GM21825 (cell line): ENCODE measurements at regions not wholly inside any gene's neighbourhood (a gene's known extent, or its start where the extent isn't known, plus 50 kb on each side); places are given as distances from the start of the nearest gene placed in this dataset.

Source experiments
- ATAC-seq: cut with Tn5 transposase; IDR thresholded peaks from one replicate; pipeline ENCODE4 v1.9.1; 2021; ENCODE audit warnings: mild to moderate bottlenecking, moderate library complexity; ENCODE audit not compliant: unreplicated experiment

DNA sequence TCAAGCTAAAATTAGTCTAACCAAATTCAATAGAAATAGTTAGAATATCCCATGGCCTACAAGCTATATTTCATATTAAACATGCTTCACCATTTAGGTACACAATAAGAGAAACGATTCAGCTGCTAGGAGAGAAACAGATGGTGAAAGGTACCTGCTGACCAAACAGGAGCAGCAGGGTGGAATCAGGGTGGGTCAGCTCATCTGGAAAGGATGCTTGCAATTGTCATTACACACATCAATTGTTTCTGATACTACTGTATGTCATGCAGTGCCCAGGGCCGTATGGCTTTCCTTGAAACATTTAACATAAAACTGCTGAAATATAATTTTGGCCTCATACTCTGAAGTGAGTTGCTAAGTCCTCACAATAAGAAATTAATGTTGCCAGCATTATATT lies 776.0 kb downstream of the DACH1 start:
- no peak for ATAC-seq

DNA sequence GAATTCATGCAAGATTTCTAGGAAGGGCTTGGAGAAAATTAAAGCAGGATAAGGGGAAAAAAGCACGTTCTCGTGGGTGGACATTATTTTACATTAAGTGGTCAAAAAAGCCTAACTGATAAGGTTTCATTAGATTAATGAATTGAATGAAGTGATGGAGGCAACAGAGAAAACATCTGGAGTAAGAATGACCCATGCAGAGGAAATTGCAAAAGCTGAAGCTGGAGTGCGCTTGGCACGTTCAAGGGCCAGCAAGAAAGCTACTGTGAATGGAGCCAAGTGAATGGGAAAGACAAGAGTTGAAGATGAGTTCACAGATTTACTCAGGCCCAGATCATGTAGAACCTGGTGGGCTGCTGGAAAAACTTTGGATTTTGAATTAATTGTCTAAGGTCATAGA lies 777.9 kb downstream of the DACH1 start:
- ATAC-seq = no peak

- no peak for ATAC-seq
These were observed 779.6 kb downstream of the DACH1 start for GRCh38 chr13:71087432-71087831.

DNA sequence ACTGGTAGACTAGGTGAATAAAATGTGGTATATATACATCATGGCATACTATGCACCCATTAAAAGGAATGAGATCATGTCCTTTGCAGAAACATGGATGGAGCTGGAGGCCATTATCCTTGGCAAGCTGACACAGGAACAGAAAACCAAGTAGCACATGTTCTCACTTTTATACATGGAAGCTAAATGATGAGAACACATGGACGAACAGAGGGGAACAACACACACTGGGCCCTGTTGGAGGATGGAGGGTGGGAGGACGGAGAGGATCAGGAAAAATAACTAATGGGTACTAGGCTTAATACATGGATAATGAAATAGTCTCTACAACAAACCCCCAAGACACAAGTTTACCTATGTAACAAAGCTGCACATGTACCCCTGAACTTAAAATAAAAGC lies 780.0 kb downstream of the DACH1 start:
- ATAC-seq = no peak

- no peak for ATAC-seq
These were observed 784.4 kb downstream of the DACH1 start for GRCh38 chr13:71082631-71083030.

DNA sequence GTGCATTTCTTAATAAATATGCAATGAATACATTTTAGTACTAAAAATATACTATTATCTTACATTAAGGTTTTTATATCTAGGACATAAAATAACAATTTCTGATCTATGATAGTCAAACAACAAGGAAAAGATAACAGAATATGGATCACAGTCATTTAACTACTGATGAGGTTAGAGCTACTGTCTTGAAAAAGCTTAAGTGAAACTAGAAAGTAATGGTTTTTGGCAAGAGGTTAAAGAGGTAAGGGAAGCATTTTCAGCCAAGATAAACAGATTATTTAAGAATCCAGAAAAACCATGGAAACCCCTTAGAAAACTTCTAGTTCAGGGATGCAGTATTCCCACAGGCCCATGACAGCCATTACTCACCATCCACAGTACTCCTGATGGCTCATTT lies 787.4 kb downstream of the DACH1 start:
- ATAC-seq = no peak

- no peak for ATAC-seq
These were observed 799.0 kb downstream of the DACH1 start for GRCh38 chr13:71068041-71068440.

DNA sequence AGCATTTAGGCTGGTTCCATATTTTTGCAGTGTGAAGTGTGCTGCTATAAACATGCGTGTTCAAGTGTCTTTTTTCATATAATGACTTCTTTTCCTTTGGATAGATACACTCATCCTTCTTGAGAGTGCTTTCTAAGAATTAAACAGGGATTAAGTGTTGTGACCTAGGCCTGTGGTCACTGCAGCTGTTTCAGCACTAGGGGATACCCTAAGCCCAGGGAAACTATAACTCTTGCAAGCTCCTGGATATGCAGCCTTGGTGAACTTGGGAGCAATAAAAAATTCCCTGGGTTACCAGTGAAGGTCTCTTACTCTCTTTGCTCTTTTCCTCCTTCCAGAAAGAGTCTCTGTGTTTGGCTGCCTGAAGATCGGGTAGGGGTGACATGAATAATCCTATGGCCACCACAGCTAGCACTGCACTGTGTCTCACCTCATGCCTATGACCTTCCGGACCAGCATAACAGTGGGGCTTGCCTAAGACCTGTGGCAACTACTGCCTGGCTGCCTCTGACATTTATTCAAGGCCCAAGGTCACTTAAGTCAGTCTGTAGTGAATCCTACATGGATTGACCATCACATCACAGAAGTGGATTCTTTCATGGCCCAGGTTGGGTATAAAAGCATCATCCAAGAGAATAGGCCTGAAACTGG lies 799.7 kb downstream of the DACH1 start:
- no peak for ATAC-seq

DNA sequence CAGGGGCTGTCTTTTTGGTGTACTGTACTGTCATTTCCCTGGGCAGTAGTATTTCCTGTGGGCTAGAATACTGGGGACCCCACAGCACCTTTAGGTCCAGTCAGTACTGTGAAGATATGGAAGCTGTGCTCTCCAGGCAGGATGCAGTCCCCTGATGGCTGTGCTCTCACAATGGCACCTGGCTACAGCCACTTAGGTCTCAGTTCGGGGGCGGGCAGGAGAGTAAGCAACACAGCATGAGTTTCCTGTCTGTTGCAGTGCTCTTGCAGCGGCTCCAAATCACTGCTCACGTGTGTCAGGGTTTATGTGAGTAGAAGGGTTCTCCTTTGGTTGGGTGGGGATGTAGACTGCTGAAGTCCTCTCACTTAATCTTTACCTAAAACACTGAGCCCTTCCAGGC lies 810.4 kb downstream of the DACH1 start:
- no peak for ATAC-seq

GRCh38 chr13:71055644-71056043 lies 811.4 kb downstream of the DACH1 start:
- ATAC-seq = no peak

- ATAC-seq = no peak
These were observed 812.0 kb downstream of the DACH1 start for GRCh38 chr13:71055047-71055446.

DNA sequence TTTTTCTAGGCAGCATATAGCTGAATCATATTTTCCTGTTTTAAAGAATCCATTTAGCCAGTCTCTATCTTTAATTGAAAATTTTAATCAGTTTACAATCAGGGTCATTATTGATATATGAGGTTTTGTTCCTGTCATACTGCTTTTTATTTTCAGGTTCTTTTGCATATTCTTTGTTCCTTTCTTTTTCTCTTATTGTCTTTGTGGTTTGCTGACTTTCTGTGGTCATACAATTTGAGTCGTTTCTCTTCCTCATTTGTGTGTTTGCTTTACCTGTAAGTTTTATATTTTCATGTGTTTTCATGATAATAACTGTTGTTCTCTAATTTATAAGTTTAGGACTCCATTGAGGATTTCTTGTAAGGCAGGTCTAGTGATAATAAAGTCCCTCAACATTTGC lies 812.6 kb downstream of the DACH1 start:
- ATAC-seq = peak; percentile 78

DNA sequence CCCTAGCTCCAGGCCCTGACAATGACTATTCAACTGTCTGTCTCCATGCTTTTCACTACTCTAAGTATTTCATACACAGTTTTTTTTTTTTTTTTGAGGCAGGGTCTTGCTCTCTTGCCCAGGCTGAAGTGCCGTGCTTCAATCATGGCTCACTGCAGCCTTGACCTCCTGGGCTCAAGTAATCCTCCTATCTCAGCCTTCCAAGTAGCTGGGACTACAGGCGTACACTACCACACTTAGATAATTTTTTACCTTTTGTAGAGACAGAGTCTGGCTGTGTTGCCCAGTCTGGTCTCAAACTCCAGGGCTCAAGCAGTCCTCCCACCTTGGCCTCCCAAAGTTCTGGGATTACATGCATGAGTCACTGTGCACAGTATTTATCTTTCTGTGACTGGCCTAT lies 815.4 kb downstream of the DACH1 start:
- ATAC-seq = no peak

DNA sequence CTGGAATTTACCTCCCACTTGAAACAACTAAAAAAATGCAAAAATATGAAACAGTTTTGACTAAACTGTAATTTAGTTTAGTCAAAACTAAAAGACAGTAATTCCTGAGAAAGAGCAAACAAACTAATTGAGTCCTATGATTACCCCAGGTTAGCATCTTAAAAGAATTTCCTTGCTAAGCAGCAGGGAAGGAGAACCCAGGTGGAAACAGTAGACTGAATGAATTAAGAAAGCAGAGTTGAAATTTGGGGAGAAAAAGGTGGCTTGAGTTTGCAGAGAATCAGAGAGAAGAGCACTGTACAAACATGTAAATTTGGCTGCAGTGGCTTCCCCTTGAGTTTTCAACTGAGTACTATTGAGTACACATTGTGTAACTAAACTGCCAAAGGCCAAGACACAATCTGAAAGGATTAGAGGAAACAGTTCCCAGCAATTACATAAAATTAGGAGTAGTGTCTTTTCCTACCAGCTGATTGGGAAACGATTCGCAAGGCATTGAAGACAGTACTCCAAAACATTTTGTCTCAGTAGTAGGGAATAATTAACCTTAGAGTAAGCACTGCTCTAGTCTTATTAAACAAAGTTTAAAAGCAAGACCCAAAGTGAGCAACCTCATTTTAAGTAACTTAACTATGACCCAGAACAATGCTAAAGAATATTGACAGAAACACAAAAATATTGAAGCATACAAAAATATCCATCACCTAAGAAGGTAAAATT lies 820.5 kb downstream of the DACH1 start:
- no peak for ATAC-seq

DNA sequence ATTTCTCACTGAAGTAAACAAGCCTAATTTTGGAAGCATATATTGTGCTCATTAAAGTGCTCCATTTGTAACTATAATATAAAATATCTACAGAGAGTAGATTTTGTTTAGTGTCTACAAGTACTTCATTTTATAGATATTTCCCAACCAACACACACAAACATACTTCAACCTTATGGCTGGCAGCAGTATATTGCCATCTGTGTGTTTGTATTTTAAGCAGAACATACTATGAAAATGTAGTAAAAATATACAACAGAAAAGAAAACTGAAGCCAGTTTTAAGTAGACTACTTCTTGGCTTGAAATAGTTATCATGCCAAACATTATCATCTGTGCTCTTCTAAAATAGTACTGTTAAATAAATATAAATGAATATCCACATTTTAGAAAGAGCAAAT lies 821.9 kb downstream of the DACH1 start:
- no peak for ATAC-seq

DNA sequence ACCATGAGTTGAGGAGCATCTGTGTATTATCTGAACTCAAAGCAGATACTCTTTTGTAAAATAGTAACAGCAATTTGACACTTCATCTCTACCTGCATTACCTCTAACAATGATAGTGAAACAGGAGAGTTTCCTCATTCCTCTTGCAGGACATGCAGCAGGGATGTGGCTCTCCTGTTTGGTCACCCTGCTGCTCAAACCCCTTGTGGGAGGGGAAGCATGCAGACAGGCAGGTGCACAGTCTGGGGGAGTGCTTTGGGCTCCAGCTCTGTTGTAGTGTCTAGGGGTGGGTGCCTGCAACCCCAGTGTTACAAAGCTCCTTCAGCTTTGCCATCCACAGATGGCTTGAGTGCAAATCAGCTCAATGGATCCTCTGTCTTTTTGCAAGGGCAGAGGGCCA lies 827.6 kb downstream of the DACH1 start:
- ATAC-seq = no peak

DNA sequence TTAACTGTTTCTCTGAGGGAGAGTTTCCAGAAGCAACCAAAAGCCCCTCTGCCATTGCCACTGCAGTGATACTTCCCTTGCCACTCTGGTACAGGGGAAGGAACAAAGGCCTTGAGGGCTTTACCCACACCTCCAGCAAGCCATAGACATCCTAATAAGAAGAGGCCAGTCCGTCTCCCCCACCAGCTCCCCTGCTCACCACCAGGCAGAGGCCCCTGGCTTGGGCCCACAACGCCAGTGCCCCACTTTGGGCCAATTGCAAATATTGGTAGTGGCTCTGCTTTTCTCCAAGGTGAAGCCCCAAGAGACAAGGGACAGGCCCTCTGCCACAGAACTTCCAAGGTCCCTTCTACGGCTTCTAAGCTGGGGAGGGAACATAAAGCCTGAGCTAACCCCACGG lies 833.0 kb downstream of the DACH1 start:
- ATAC-seq = no peak

DNA sequence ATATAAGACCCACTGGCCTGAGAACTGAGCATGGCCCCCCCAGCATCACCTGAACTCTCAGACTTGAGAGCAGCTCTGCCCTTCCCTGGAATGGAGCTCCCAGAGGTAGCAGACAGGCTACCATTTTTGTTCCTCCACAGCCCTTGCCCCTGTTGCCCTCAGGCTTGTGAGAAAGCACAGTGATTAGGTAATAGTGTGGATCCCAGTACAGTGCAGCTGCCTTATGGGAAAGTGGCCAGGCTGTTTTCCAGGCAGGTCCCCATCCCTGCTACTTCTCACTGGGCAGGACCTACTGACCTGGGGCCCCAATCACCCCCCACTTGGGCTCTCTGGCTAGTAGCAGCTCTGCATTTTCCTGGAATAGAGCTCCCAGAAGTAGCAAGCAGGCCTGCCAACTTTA lies 834.0 kb downstream of the DACH1 start:
- no peak for ATAC-seq

DNA sequence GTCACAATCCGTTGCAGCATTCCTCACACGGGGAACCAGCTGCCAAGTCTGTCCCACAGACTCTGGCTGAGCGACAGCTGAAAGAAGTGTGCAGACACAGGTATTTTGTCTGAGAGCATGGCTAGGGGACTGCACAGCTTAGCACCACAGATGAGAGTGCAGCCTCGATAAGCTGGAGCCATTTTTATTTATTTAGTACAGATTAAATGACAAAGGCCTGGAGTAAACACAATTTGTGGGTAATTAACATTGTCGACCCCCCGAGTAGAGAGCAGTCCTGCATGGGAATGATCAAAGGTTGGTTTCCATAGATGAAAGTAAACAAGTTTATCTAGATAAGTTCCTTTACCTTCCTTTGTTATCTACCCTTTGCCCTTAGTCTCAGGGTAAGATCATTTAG lies 836.2 kb downstream of the DACH1 start:
- no peak for ATAC-seq

- no peak for ATAC-seq
These were observed 838.1 kb downstream of the DACH1 start for GRCh38 chr13:71028884-71029283.

- ATAC-seq = no peak
These were observed 845.1 kb downstream of the DACH1 start for GRCh38 chr13:71021825-71022422.

GRCh38 chr13:71018995-71019394 lies 848.0 kb downstream of the DACH1 start:
- no peak for ATAC-seq
